OCI-LY3 (cell line): ENCODE measurements at regions not wholly inside any gene's neighbourhood (a gene's known extent, or its start where the extent isn't known, plus 50 kb on each side); places are given as distances from the start of the nearest gene placed in this dataset.

ENCODE experiments used
- EZH2phosphoT487 ChIP-seq: fragments of 200-600 bp; shearing (Covaris generic); IDR thresholded peaks from 2 replicates; pipeline ENCODE4 v1.6.1; 2018; ENCODE audit warnings: antibody characterized with exemption, mixed run types, low read depth
- TF ChIP-seq, protein P1 (sequence below): fragments of 200-600, 300-600 bp; sonication (generic); IDR thresholded peaks from 2 replicates; pipeline ENCODE4 v1.5.1; 2014; ENCODE audit warnings: antibody characterized with exemption, low read length, low read depth

DNA sequence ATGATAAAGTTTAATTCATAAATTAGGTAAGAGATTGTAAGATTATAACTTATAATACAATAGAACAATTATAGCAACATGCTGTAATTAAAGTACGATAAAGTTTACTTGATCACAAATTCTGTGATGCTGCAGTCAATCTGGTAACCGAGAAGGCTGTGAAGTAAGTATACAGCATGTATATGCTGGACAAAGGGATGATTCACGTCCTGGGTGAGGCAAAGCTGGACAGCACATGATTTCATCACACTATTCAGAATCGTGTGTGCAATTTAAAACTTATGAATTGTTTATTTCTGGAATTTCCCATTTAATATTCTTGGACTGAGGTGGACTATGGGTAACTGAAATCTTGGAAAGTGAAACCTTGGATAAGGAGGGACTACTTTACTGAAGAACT is 522.2 kb upstream of the CNTNAP5 start:
- TF ChIP-seq, protein P1, sequence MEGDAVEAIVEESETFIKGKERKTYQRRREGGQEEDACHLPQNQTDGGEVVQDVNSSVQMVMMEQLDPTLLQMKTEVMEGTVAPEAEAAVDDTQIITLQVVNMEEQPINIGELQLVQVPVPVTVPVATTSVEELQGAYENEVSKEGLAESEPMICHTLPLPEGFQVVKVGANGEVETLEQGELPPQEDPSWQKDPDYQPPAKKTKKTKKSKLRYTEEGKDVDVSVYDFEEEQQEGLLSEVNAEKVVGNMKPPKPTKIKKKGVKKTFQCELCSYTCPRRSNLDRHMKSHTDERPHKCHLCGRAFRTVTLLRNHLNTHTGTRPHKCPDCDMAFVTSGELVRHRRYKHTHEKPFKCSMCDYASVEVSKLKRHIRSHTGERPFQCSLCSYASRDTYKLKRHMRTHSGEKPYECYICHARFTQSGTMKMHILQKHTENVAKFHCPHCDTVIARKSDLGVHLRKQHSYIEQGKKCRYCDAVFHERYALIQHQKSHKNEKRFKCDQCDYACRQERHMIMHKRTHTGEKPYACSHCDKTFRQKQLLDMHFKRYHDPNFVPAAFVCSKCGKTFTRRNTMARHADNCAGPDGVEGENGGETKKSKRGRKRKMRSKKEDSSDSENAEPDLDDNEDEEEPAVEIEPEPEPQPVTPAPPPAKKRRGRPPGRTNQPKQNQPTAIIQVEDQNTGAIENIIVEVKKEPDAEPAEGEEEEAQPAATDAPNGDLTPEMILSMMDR, result no peak
- no peak for TF ChIP-seq EZH2phosphoT487
